ENCODE measurements at regions not wholly inside any gene's neighbourhood (a gene's known extent, or its start where the extent isn't known, plus 50 kb on each side); places are given as distances from the start of the nearest gene placed in this dataset.
"Not testable (repeated sequence)": the region's sequence is repeated elsewhere in the genome, so short reads cannot be mapped to it uniquely, and the experiment has no call there.

DNA sequence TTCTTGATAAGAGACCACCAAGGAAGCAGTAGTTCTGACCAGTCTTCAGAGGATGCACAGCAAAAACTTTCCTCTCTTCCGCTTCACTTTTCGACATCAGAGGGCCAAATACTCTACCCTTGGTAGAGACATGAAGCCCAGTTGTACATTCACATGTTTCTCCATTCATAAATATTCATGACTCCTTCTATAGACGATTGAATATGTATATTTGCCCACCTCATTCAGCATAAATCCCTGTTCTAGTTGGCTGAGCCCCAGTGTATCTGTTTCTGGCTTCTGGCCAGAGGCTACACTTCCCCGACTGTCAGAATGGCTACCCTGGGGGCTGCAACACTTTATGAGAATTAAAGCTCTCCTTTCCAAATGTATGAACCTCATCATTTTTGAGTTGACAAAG, 258.5 kb downstream of the ASXL3 start:
- Mint-ChIP-seq H3K4me3 (no peak overlapping the region), H3K9me3 (peaks cover 18 to 19% of the 10 kb centered on the region in 2 donors), H3K27ac (no peak overlapping the region), H3K4me1 (no peaks in the 10 kb centered on the region), H3K27me3 (no peaks in the 10 kb centered on the region)
- DNase-seq = no peak
- no peak for ATAC-seq

GRCh38 chr18:33835419-33835818, 257.4 kb downstream of the ASXL3 start:
- DNase-seq (no peak), ATAC-seq (no peak)
- H3K4me3 Mint-ChIP-seq = no peak overlapping the region
- no peaks in the 10 kb centered on the region for H3K4me1 Mint-ChIP-seq
- no peak overlapping the region for H3K27ac Mint-ChIP-seq
- no peaks in the 10 kb centered on the region for H3K27me3 Mint-ChIP-seq
- peaks cover 18 to 19% of the 10 kb centered on the region in 2 donors for H3K9me3 Mint-ChIP-seq

- DNase-seq (no peak), ATAC-seq (no peak)
- Mint-ChIP-seq H3K4me3 (no peak overlapping the region), H3K27me3 (no peaks in the 10 kb centered on the region), H3K27ac (no peak overlapping the region), H3K9me3 (peaks cover 18 to 19% of the 10 kb centered on the region in 2 donors), H3K4me1 (no peaks in the 10 kb centered on the region)
These were observed 255.8 kb downstream of the ASXL3 start for GRCh38 chr18:33833842-33834241.

- no peak for DNase-seq
- H3K27me3 Mint-ChIP-seq = no peaks in the 10 kb centered on the region
- H3K9me3 Mint-ChIP-seq = peaks cover 9 to 11% of the 10 kb centered on the region in 2 donors
- no peak for ATAC-seq
- no peak overlapping the region for H3K4me3 Mint-ChIP-seq
- H3K4me1 Mint-ChIP-seq = no peaks in the 10 kb centered on the region
- H3K27ac Mint-ChIP-seq = no peak overlapping the region
These were observed 253.4 kb downstream of the ASXL3 start for GRCh38 chr18:33831424-33831823.

DNA sequence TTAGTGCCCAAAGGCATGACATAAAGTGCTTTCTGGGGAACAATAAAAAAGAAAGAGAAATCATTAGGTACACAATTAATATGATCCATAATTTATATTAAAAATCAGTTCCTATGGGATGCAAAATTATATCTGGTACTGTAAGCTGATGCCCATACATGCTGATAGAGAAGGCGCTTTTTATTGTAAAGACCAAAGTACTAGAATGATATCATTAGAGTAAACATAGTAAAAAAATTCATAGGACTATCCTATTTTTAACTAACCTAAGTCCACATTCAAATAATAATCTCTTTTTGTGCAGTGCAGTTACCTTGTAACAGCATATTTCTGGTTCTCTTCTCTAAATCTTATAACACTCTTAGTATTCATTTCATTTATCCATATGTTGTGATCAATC, 252.2 kb downstream of the ASXL3 start:
- Mint-ChIP-seq H3K27me3 (no peaks in the 10 kb centered on the region), H3K9me3 (peaks cover 7 to 9% of the 10 kb centered on the region in 2 donors), H3K4me1 (no peaks in the 10 kb centered on the region), H3K4me3 (no peak overlapping the region), H3K27ac (no peak overlapping the region)
- no peak for DNase-seq
- no peak for ATAC-seq

DNA sequence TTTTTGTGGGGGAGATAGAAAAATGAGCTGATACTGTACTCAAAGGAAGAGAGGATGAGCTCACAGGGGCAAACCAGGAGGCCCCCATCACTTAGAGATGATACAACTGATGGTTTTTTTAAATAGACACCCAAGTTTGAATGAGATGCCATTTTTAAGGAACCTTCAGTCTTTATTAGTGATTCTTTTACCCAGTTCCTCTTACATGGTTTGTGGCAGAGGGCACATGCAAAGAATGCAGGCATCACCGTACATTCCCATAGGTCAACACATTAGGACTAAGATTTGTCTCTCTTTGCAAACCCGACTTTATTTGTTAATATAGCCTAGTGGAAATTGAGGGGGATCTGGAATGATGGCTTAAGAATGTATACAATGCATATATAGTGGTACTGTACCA, 250.9 kb downstream of the ASXL3 start:
- Mint-ChIP-seq H3K9me3 (peaks cover 12 to 16% of the 10 kb centered on the region in 2 donors), H3K4me3 (no peak overlapping the region), H3K4me1 (no peaks in the 10 kb centered on the region), H3K27me3 (no peaks in the 10 kb centered on the region), H3K27ac (no peak overlapping the region)
- ATAC-seq (no peak), DNase-seq (no peak)

- H3K4me3 Mint-ChIP-seq = no peak overlapping the region
These were observed 248.1 kb downstream of the ASXL3 start for GRCh38 chr18:33826151-33826550.

DNA sequence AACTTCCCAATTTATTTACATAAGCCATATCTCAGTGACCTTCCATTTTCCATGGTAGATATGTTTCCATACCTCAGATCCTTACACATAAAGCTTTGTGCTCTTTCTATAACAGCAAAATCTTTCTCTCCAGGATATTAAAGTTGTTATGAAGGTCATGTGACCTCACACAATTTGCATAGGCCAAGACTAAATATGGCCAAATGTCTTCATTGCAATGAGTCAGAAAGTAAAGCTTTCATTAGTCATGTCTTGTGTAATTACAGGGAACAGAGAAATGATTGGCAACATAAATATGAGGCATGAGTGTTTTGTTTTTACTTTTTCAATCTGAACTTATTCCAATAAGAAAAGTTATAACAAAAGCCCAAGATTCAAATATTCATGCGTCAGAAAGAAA, 243.5 kb downstream of the ASXL3 start:
- no peak for ATAC-seq
- no peaks in the 10 kb centered on the region for H3K27me3 Mint-ChIP-seq
- H3K4me1 Mint-ChIP-seq = no peaks in the 10 kb centered on the region
- no peak for DNase-seq
- no peak overlapping the region for H3K27ac Mint-ChIP-seq
- H3K4me3 Mint-ChIP-seq = no peak overlapping the region
- peaks cover 15 to 27% of the 10 kb centered on the region in 2 donors for H3K9me3 Mint-ChIP-seq

More at GRCh38 chr18:33826151-33826550, 248.1 kb downstream of the ASXL3 start:
- Mint-ChIP-seq H3K4me1 (no peaks in the 10 kb centered on the region), H3K27me3 (no peaks in the 10 kb centered on the region), H3K27ac (no peak overlapping the region), H3K9me3 (peaks cover 15 to 16% of the 10 kb centered on the region in 2 donors)
- ATAC-seq (no peak), DNase-seq (no peak)

DNA sequence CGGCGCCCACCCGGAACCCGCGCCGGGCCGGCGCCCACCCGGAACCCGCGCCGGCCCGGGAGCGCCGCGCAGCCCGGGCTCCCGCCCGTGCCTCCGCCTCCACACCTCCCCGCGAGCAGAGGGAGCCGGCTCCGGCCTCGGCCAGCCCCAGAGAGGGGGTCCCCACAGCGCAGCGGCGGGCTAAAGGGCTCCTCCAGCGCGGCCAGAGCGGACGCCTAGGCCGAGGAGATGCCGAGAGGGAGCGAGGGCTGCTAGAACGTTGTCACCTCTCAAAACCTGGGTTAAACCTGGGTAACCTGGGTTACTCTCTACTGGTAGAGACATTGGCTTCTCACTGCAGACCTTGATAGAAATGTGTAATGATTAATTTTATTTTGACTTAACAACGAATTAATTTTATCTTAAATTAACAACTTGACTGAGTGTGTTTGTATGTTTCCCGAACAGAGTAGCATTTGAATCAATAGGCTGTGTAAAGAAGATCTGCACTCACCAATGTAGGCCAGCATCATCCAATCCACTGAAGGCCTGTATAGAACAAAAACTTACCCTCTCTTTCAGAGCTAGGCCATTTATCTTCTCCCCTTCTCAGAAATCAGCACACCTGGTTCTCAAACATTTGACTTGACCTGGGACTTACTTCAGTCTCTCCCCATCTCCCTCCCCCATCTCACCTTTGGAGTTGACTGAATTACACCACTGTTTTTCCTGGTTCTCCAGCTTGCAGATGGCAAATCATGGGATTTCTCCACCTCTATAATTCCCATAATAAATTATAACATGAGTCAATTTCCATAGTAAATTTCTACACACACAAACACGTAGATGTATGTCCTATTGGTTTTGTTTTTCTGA, 242.7 kb downstream of the ASXL3 start:
- peaks cover 11 to 27% of the 10 kb centered on the region in 2 donors for H3K9me3 Mint-ChIP-seq
- H3K4me3 Mint-ChIP-seq = no peak overlapping the region
- H3K4me1 Mint-ChIP-seq = no peaks in the 10 kb centered on the region
- DNase-seq = no peak
- no peaks in the 10 kb centered on the region for H3K27me3 Mint-ChIP-seq
- no peak overlapping the region for H3K27ac Mint-ChIP-seq
- ATAC-seq = no peak

DNA sequence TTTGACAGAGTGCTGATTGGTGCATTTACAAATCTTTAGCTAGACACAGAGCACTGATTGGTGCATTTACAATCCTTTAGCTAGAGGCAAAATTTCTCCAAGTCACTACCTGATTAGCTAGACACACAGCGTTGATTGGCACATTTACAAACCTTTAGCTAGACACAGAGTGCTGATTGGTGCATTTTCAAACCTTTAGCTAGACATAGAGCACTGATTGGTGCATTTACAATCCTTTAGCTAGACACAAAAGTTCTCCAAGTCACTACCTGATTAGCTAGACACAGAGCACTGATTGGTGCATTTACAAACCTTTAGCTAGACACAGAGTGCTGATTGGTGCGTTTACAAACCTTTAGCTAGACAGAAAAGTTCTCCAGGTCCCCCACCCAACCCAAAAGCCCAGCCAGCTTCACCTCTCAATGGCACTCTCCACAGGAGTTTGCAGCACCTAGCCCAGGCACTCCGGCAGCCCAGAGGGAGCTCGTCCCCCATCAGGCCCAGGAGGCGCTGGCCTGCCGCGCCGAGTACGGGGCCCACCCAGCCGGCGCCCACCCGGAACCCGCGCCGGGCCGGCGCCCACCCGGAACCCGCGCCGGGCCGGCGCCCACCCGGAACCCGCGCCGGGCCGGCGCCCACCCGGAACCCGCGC, 241.8 kb downstream of the ASXL3 start:
- not testable (repeated sequence) for H3K4me3 Mint-ChIP-seq, H3K27ac Mint-ChIP-seq

GRCh38 chr18:33818145-33818544, 240.1 kb downstream of the ASXL3 start:
- Mint-ChIP-seq H3K9me3 (peaks cover 0 to 17% of the 10 kb centered on the region in 2 donors), H3K27me3 (no peaks in the 10 kb centered on the region), H3K4me3 (no peak overlapping the region), H3K4me1 (no peaks in the 10 kb centered on the region), H3K27ac (no peak overlapping the region)
- ATAC-seq = no peak
- DNase-seq = no peak

More for the DNA sequence above, 241.8 kb downstream of the ASXL3 start:
- H3K27me3 Mint-ChIP-seq, H3K4me1 Mint-ChIP-seq, ATAC-seq, DNase-seq: not testable (repeated sequence)
- H3K9me3 Mint-ChIP-seq = peaks cover 9 to 26% of the 10 kb centered on the region in 2 donors

DNA sequence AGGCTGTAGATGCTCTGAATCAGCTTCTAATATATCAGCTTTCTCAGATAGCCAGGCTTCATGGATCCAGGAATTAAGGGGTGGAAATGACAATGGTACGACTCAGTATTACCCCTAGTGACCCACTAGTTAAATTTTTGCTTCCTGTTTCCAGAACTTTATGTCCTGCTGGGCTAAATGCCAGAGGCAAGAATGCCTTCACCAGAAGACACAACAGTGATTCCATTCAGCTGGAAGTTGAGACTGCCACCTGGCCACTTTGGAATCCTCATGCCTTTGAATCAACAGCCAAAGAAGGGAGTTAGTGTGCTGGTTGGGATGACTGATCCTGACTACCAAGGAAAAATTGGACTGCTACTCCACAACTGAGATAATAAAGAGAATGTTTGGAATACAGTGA, 239.1 kb downstream of the ASXL3 start:
- Mint-ChIP-seq H3K9me3 (peaks cover 0 to 17% of the 10 kb centered on the region in 2 donors), H3K27ac (no peak overlapping the region), H3K27me3 (no peaks in the 10 kb centered on the region), H3K4me1 (no peaks in the 10 kb centered on the region), H3K4me3 (no peak overlapping the region)
- no peak for DNase-seq
- ATAC-seq = no peak

DNA sequence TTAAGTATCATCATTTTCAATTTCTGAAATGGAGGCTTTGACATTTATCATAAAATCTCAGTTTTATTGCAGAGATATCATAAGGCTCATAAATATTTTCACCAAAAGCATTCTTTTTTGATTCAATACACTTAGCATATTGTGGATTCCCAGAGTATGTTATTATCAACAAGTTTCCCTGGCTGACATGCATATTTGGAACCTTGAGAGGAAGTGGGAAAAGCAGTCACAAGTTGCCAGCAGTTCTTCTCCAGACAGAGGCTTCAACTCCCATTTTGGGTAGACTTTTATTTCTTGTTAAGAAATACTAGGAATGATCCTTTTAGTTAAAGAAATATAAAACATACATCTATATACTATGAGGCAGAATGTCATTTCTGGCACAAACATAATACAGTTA, 236.5 kb downstream of the ASXL3 start:
- Mint-ChIP-seq H3K9me3 (peaks cover 5 to 20% of the 10 kb centered on the region in 2 donors), H3K4me3 (no peak overlapping the region), H3K27ac (no peak overlapping the region), H3K4me1 (no peaks in the 10 kb centered on the region), H3K27me3 (no peaks in the 10 kb centered on the region)
- ATAC-seq (no peak), DNase-seq (no peak)

DNA sequence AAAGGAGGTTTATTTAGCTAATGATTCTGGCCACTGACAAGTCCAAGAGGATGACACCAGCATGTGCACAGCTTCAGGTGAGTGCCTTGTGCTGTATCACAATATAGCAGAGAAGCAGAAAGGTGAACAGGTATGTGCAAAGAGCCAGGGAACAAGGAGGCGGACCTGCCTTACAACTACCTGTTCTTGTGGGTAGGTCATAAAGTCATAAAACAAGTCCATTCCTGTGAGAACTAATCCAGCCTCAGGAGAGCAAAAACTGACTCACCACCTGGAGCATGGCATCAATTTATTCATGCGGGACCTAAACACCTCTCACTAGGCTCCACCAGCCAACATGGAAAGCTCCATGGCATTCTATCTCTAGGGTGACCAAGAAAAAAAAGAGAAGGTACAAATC, 234.2 kb downstream of the ASXL3 start:
- no peak for DNase-seq
- no peak overlapping the region for H3K27ac Mint-ChIP-seq
- no peaks in the 10 kb centered on the region for H3K27me3 Mint-ChIP-seq
- no peaks in the 10 kb centered on the region for H3K4me1 Mint-ChIP-seq
- H3K4me3 Mint-ChIP-seq = no peak overlapping the region
- ATAC-seq = no peak
- peaks cover 5 to 15% of the 10 kb centered on the region in 2 donors for H3K9me3 Mint-ChIP-seq

DNA sequence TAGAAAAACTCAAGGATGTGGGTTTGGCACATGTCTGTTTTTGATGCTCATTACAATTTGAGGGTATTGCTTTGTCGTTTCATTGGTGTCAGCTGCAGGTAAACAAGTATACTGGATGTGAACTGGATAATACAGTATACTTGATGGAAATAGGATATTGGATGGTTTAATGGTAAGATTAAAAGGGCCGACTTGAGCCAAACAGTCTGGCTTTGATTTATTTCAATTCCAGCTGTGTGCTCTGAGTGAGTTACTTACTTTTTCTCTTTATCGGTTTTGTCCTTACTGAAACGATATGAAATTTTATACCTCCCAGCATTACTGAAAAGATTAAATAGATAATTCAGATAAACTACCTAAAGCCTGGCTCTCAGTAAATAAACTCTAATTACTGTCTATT, 227.6 kb downstream of the ASXL3 start:
- H3K9me3 Mint-ChIP-seq = peaks cover 5 to 7% of the 10 kb centered on the region in 2 donors
- no peak overlapping the region for H3K4me3 Mint-ChIP-seq
- no peak for DNase-seq
- no peak for ATAC-seq
- no peak overlapping the region for H3K27ac Mint-ChIP-seq
- H3K4me1 Mint-ChIP-seq = no peaks in the 10 kb centered on the region
- H3K27me3 Mint-ChIP-seq = no peaks in the 10 kb centered on the region

GRCh38 chr18:33804258-33804657, 226.2 kb downstream of the ASXL3 start:
- Mint-ChIP-seq H3K4me3 (no peak overlapping the region), H3K4me1 (no peaks in the 10 kb centered on the region), H3K27ac (no peak overlapping the region)

More at GRCh38 chr18:33804258-33804657, 226.2 kb downstream of the ASXL3 start:
- ATAC-seq = no peak
- no peak for DNase-seq
- Mint-ChIP-seq H3K27me3 (no peaks in the 10 kb centered on the region), H3K9me3 (no peaks in the 10 kb centered on the region)
